ENCODE measurements at regions not wholly inside any gene's neighbourhood (a gene's known extent, or its start where the extent isn't known, plus 50 kb on each side); places are given as distances from the start of the nearest gene placed in this dataset.
"Not testable (repeated sequence)": the region's sequence is repeated elsewhere in the genome, so short reads cannot be mapped to it uniquely, and the experiment has no call there.

DNA sequence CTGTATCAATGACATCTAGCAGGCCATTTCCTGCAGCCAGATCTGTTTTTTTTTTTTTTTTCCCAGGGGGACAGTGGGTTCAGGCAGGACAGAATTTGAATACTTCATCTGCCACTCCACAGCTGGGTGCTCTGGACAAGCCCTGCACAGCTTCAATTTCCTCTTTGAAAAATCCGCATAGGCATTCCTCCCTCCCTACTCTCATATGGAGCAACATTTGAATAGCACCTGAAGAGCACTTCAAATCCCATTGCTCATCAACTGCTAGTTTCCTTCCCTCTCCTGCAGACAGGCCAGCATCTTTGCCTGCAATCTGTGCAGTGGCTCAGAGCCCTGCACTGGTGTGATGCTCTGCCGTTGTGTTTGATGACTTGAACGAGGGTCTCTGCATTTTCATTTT, 326.3 kb downstream of the TSN start:
- Histone ChIP-seq H3K27me3 (ENCODE audit: control insufficient read depth in 2 of 2, insufficient read depth in 2 of 2, low read length in 2 of 2) (no peaks in the 10 kb centered on the region), H3K36me3 (replicated peaks in 1 of 2; ENCODE audit: control insufficient read depth in 1 of 2, insufficient read depth in 2 of 2, low read length in 2 of 2) (no peaks in the 10 kb centered on the region), H3K9me3 (replicated peaks in 1 of 2; ENCODE audit: control insufficient read depth in 1 of 2, insufficient read depth in 1 of 2, low read length in 2 of 2) (no peaks in the 10 kb centered on the region), H3K4me2 (replicated peaks; ENCODE audit: extremely low read depth, low read length, poor library complexity, severe bottlenecking) (no peak overlapping the region), H3K27ac (ENCODE audit: low read depth in 1 of 2, low read length in 2 of 2) (no peak overlapping the region), H3K79me2 (ENCODE audit: insufficient read depth, low read length) (no peaks in the 10 kb centered on the region), H3K9ac (ENCODE audit: insufficient read depth, low read length, poor library complexity, severe bottlenecking) (no peak overlapping the region), H3K4me1 (ENCODE audit: control insufficient read depth in 1 of 2, insufficient read depth in 2 of 2, low read length in 2 of 2) (no peaks in the 10 kb centered on the region), H3K4me3 (replicated peaks in 1 of 3; ENCODE audit: low read depth in 2 of 3, low read length in 3 of 3) (no peak overlapping the region), H4K20me1 (ENCODE audit: insufficient read depth, low read length) (no peaks in the 10 kb centered on the region), H2AFZ (ENCODE audit: insufficient read depth, low read depth, low read length, poor library complexity, severe bottlenecking) (no peak overlapping the region)
- Mint-ChIP-seq H3K36me3 (no peaks in the 10 kb centered on the region), H3K27me3 (ENCODE audit: low read depth in 3 of 3) (peaks cover 0 to 2% (median 0%) of the 10 kb centered on the region in 3 donors), H3K4me1 (no peaks in the 10 kb centered on the region), H3K27ac (no peak overlapping the region), H3K4me3 (no peak overlapping the region), H3K9me3 (peaks cover 0 to 9% (median 3%) of the 10 kb centered on the region in 7 donors)
- DNase-seq, result no peak
- TF ChIP-seq, protein P1, sequence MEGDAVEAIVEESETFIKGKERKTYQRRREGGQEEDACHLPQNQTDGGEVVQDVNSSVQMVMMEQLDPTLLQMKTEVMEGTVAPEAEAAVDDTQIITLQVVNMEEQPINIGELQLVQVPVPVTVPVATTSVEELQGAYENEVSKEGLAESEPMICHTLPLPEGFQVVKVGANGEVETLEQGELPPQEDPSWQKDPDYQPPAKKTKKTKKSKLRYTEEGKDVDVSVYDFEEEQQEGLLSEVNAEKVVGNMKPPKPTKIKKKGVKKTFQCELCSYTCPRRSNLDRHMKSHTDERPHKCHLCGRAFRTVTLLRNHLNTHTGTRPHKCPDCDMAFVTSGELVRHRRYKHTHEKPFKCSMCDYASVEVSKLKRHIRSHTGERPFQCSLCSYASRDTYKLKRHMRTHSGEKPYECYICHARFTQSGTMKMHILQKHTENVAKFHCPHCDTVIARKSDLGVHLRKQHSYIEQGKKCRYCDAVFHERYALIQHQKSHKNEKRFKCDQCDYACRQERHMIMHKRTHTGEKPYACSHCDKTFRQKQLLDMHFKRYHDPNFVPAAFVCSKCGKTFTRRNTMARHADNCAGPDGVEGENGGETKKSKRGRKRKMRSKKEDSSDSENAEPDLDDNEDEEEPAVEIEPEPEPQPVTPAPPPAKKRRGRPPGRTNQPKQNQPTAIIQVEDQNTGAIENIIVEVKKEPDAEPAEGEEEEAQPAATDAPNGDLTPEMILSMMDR (IDR thresholded peaks at IDR 0.05), result no peak
- 87% methylated on average over 3 of the region's 3 CpGs for WGBS (ENCODE audit: insufficient coverage)
- intact Hi-C loops (cut with micrococcal nuclease), result no loop called here

DNA sequence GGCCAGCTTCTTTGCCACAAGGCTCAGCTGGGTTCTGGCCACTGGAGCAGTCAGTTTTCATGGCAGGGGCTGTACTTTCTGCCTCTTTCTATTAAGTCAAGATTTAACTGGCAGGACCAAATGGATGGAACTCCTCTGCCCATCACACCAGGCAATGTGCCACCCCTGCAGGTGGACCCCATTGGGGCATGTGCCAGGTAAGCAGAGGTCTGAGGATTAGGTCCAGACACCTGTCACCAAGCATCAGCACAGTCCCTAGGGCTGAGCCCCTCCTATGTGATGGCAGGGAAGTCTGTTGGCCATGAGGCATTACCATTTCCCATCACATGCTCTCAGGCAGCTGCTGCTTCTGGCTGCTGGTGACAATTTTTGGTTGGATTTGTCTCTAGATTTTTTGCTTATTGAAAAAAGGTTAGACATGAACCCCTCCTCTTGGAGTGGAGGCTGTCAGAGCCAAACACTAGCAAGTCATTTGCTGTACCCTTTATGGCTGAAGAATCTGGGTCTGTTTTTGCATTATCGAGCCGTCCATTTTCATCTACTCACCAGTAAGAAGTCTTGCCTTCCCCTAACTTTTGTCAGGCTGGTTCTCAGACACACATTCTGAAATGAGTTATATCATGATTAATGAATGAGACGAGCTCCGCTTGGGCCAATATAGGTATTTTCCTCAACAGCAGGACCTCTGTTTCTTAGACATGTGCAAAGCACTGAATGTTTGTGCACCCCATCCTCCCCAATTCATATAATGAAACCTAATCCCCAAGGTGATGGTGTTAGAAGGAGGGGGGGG, 328.0 kb downstream of the TSN start:
- Histone ChIP-seq H3K9ac (ENCODE audit: insufficient read depth, low read length, poor library complexity, severe bottlenecking) (no peak overlapping the region), H3K4me3 (replicated peaks in 1 of 3; ENCODE audit: low read depth in 2 of 3, low read length in 3 of 3) (no peak overlapping the region), H3K36me3 (replicated peaks in 1 of 2; ENCODE audit: control insufficient read depth in 1 of 2, insufficient read depth in 2 of 2, low read length in 2 of 2) (no peaks in the 10 kb centered on the region), H2AFZ (ENCODE audit: insufficient read depth, low read depth, low read length, poor library complexity, severe bottlenecking) (no peak overlapping the region), H3K4me2 (replicated peaks; ENCODE audit: extremely low read depth, low read length, poor library complexity, severe bottlenecking) (no peak overlapping the region), H3K4me1 (ENCODE audit: control insufficient read depth in 1 of 2, insufficient read depth in 2 of 2, low read length in 2 of 2) (no peaks in the 10 kb centered on the region), H3K27me3 (ENCODE audit: control insufficient read depth in 2 of 2, insufficient read depth in 2 of 2, low read length in 2 of 2) (no peaks in the 10 kb centered on the region), H4K20me1 (ENCODE audit: insufficient read depth, low read length) (no peaks in the 10 kb centered on the region), H3K27ac (ENCODE audit: low read depth in 1 of 2, low read length in 2 of 2) (no peak overlapping the region), H3K9me3 (replicated peaks in 1 of 2; ENCODE audit: control insufficient read depth in 1 of 2, insufficient read depth in 1 of 2, low read length in 2 of 2) (no peaks in the 10 kb centered on the region), H3K79me2 (ENCODE audit: insufficient read depth, low read length) (no peaks in the 10 kb centered on the region)
- peaks cover 0 to 13% (median 3%) of the 10 kb centered on the region in 7 donors for H3K9me3 Mint-ChIP-seq
- H3K27ac Mint-ChIP-seq, result no peak overlapping the region
- no CpG with 5 or more reads among the region's 4 CpGs for WGBS (ENCODE audit: insufficient coverage)
- no peaks in the 10 kb centered on the region for H3K4me1 Mint-ChIP-seq
- H3K4me3 Mint-ChIP-seq, result no peak overlapping the region
- H3K36me3 Mint-ChIP-seq, result no peaks in the 10 kb centered on the region
- intact Hi-C loops (cut with micrococcal nuclease), result no loop called here
- DNase-seq, result no peak
- TF ChIP-seq, protein P1 (IDR thresholded peaks at IDR 0.05), result no peak
- H3K27me3 Mint-ChIP-seq (ENCODE audit: low read depth in 3 of 3), result peaks cover 0 to 2% (median 0%) of the 10 kb centered on the region in 3 donors

DNA sequence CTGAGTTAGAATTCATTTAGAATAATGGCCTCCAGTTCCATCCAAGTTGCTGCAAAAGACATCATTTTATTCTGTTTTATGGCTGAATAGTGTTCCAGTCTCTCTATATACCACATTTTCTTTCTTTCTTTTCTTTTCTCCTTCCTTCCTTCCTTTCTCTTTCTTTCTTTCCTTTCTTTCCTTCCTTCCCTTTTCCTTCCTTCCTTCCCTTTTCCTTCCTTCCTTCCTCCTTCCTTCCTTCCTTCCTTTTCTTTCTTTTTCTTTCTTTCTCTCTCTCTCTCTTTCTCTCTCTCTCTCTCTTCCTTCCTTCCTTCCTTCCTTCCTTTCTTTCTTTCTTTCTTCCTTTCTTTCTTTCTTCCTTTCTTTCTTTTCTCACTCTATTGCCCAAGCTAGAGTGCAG, 330.2 kb downstream of the TSN start:
- H4K20me1 ChIP-seq (ENCODE audit: insufficient read depth, low read length); H3K79me2 ChIP-seq (ENCODE audit: insufficient read depth, low read length); H3K9me3 ChIP-seq (replicated peaks in 1 of 2; ENCODE audit: control insufficient read depth in 1 of 2, insufficient read depth in 1 of 2, low read length in 2 of 2); DNase-seq; H3K9ac ChIP-seq (ENCODE audit: insufficient read depth, low read length, poor library complexity, severe bottlenecking); H3K4me2 ChIP-seq (replicated peaks; ENCODE audit: extremely low read depth, low read length, poor library complexity, severe bottlenecking); H3K4me1 Mint-ChIP-seq; H3K27ac Mint-ChIP-seq; H3K4me3 Mint-ChIP-seq; H3K4me1 ChIP-seq (ENCODE audit: control insufficient read depth in 1 of 2, insufficient read depth in 2 of 2, low read length in 2 of 2); H3K27me3 Mint-ChIP-seq (ENCODE audit: low read depth in 3 of 3); H3K36me3 ChIP-seq (replicated peaks in 1 of 2; ENCODE audit: control insufficient read depth in 1 of 2, insufficient read depth in 2 of 2, low read length in 2 of 2); H3K4me3 ChIP-seq (replicated peaks in 1 of 3; ENCODE audit: low read depth in 2 of 3, low read length in 3 of 3); H3K27ac ChIP-seq (ENCODE audit: low read depth in 1 of 2, low read length in 2 of 2); H3K27me3 ChIP-seq (ENCODE audit: control insufficient read depth in 2 of 2, insufficient read depth in 2 of 2, low read length in 2 of 2); intact Hi-C loops (cut with micrococcal nuclease); H2AFZ ChIP-seq (ENCODE audit: insufficient read depth, low read depth, low read length, poor library complexity, severe bottlenecking); H3K36me3 Mint-ChIP-seq: not testable (repeated sequence)
- peaks cover 0 to 13% (median 5%) of the 10 kb centered on the region in 7 donors for H3K9me3 Mint-ChIP-seq
